Ascending aorta (tissue), 2 donors: ENCODE measurements at regions not wholly inside any gene's neighbourhood (a gene's known extent, or its start where the extent isn't known, plus 50 kb on each side); places are given as distances from the start of the nearest gene placed in this dataset.

ENCODE experiments used
- DNase-seq, 2 donors: peaks; one replicate each; pipeline ENCODE4 v3.0.0-alpha.2; 2019; ENCODE audit warnings: low spot score in 2 of 2
- H3K27ac ChIP-seq, 2 donors: fragments of 200-600 bp; sonication (generic); one replicate each; pipeline ENCODE4 v1.5.1; 2016 to 2017; ENCODE audit warnings: mild to moderate bottlenecking in 1 of 2
- H3K27me3 ChIP-seq: fragments of 200-600 bp; sonication (generic); one replicate; pipeline ENCODE4 v1.5.1; 2017
- H3K36me3 ChIP-seq, 2 donors: fragments of 200-600 bp; sonication (generic); one replicate each; pipeline ENCODE4 v1.5.1; 2016
- H3K4me1 ChIP-seq, 2 donors: fragments of 200-600 bp; sonication (generic); one replicate each; pipeline ENCODE4 v1.5.1; 2016 to 2017; ENCODE audit warnings: mild to moderate bottlenecking in 1 of 2
- H3K4me3 ChIP-seq, 2 donors: fragments of 200-600 bp; sonication (generic); one replicate each; pipeline ENCODE4 v1.5.1; 2016 to 2017; ENCODE audit warnings: mild to moderate bottlenecking in 1 of 2
- H3K9me3 ChIP-seq, 2 donors: fragments of 200-600 bp; sonication (generic); one replicate each; pipeline ENCODE4 v1.5.1; 2016
- CTCF ChIP-seq, 3 experiments: fragments of 200-600 bp in 2 of 3; fragments of 450-650 bp in 1 of 3; sonication (generic) in 2 of 3; IDR thresholded peaks; one replicate each; pipeline ENCODE4 v1.5.1; 2016 to 2019; ENCODE audit warnings: antibody characterized with exemption in 3 of 3, mild to moderate bottlenecking in 1 of 3, moderate library complexity in 1 of 3
- intact Hi-C: fragments of 100-400 bp; cut with DNase I; formaldehyde crosslinking; loops from one replicate; pipeline ENCODE4 v1.15.1; 2023

- TF ChIP-seq CTCF (IDR thresholded peaks at IDR 0.05) = no peak
- intact Hi-C loops = no loop called here
- no peaks in the 10 kb centered on the region for H3K27me3 ChIP-seq
Measured at GRCh38 chr14:98582276-98582675, 689.7 kb downstream of the BCL11B start.

GRCh38 chr14:98591161-98591560 lies 680.8 kb downstream of the BCL11B start:
- Histone ChIP-seq H3K4me1 (no peaks in the 10 kb centered on the region), H3K9me3 (no peaks in the 10 kb centered on the region), H3K27ac (no peak overlapping the region), H3K36me3 (no peaks in the 10 kb centered on the region), H3K27me3 (no peaks in the 10 kb centered on the region), H3K4me3 (no peak overlapping the region)
- intact Hi-C loops = no loop called here
- no peak for TF ChIP-seq CTCF (IDR thresholded peaks at IDR 0.05)
- no peak for DNase-seq

More at GRCh38 chr14:98582276-98582675, 689.7 kb downstream of the BCL11B start:
- DNase-seq = no peak
- no peak overlapping the region for H3K4me3 ChIP-seq
- no peaks in the 10 kb centered on the region for H3K4me1 ChIP-seq
- H3K27ac ChIP-seq = no peak overlapping the region
- no peaks in the 10 kb centered on the region for H3K9me3 ChIP-seq
- no peaks in the 10 kb centered on the region for H3K36me3 ChIP-seq

- no peak overlapping the region for H3K4me3 ChIP-seq
- intact Hi-C loops = no loop called here
- H3K27me3 ChIP-seq = no peaks in the 10 kb centered on the region
- H3K4me1 ChIP-seq = no peaks in the 10 kb centered on the region
- no peaks in the 10 kb centered on the region for H3K9me3 ChIP-seq
- no peaks in the 10 kb centered on the region for H3K36me3 ChIP-seq
- DNase-seq = no peak
- TF ChIP-seq CTCF (IDR thresholded peaks at IDR 0.05) = no peak
- no peak overlapping the region for H3K27ac ChIP-seq
Measured at GRCh38 chr14:98592611-98593170, 679.3 kb downstream of the BCL11B start.

- Histone ChIP-seq H3K4me3 (no peak overlapping the region), H3K27me3 (no peaks in the 10 kb centered on the region), H3K4me1 (no peaks in the 10 kb centered on the region), H3K9me3 (no peaks in the 10 kb centered on the region), H3K36me3 (no peaks in the 10 kb centered on the region), H3K27ac (no peak overlapping the region)
- DNase-seq = no peak
- intact Hi-C loops = no loop called here
- no peak for TF ChIP-seq CTCF (IDR thresholded peaks at IDR 0.05)
Measured at GRCh38 chr14:98593361-98593761, 678.6 kb downstream of the BCL11B start.

- TF ChIP-seq CTCF (IDR thresholded peaks at IDR 0.05) = no peak
- no peak overlapping the region for H3K4me3 ChIP-seq
- no peaks in the 10 kb centered on the region for H3K9me3 ChIP-seq
- H3K27me3 ChIP-seq = no peaks in the 10 kb centered on the region
- no peak overlapping the region for H3K27ac ChIP-seq
- H3K36me3 ChIP-seq = no peaks in the 10 kb centered on the region
- intact Hi-C loops = no loop called here
- no peak for DNase-seq
- no peaks in the 10 kb centered on the region for H3K4me1 ChIP-seq
Measured at GRCh38 chr14:98594156-98594555, 677.8 kb downstream of the BCL11B start.

GRCh38 chr14:98598576-98598975 lies 673.4 kb downstream of the BCL11B start:
- intact Hi-C loops = no loop called here
- no peaks in the 10 kb centered on the region for H3K4me1 ChIP-seq
- H3K9me3 ChIP-seq = no peaks in the 10 kb centered on the region
- no peak for DNase-seq
- no peaks in the 10 kb centered on the region for H3K27me3 ChIP-seq
- no peak overlapping the region for H3K4me3 ChIP-seq
- TF ChIP-seq CTCF (IDR thresholded peaks at IDR 0.05) = no peak
- no peak overlapping the region for H3K27ac ChIP-seq
- no peaks in the 10 kb centered on the region for H3K36me3 ChIP-seq
